ENCODE measurements at regions not wholly inside any gene's neighbourhood (a gene's known extent, or its start where the extent isn't known, plus 50 kb on each side); places are given as distances from the start of the nearest gene placed in this dataset.

DNA sequence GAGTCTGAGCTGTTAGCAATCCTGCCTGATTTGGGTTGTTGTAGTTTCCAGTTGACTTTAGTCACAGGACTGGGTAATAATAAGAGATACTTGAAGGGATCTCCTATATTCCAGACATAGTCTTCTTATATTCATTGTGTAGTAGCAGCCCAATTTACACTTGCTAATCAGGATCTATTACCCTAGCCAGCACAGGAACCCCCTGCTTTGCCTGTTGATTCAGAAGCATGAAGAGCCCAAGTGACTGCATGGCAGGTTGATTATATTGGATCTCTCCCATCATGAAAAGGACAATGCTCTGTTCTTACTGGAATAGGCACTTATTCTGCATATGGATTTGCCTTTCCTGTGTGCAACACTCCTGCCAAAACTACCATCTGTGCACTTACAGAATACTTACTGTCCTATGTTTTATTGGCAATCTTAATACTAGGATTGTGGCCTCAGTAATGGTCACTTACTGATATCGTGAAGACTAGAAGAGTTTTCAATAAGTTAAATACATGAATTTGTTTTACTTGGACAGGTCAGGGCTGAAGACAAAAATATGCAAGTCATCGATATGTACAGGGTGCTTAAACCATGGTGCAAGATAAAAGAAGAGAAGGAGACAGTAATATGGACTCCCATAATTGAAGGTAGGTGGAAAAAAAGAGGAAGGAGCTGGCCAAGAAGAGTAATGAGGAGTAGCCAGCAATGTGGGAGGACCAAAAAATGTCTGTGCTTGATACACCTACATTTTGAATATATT lies 304.1 kb downstream of the MCTP2 start:
- Histone ChIP-seq H3K27me3 (ENCODE audit: insufficient read depth, low read length, poor library complexity) (peaks cover 9% of the 10 kb centered on the region), H3K4me3 (ENCODE audit: low read depth in 1 of 2, low read length in 2 of 2) (no peak overlapping the region), H3K4me1 (ENCODE audit: insufficient read depth, low read length) (no peaks in the 10 kb centered on the region), H3K79me2 (ENCODE audit: insufficient read depth, low read length) (no peaks in the 10 kb centered on the region), H3K9ac (ENCODE audit: low read depth, low read length) (no peak overlapping the region), H3K9me3 (ENCODE audit: insufficient read depth, low read length, severe bottlenecking) (no peaks in the 10 kb centered on the region), H3K36me3 (ENCODE audit: insufficient read depth, low read length) (no peaks in the 10 kb centered on the region), H4K20me1 (ENCODE audit: insufficient read depth, low read length) (no peaks in the 10 kb centered on the region), H2AFZ (ENCODE audit: low read depth, low read length) (no peak overlapping the region), H3K27ac (ENCODE audit: low read length) (no peak overlapping the region), H3K4me2 (ENCODE audit: insufficient read depth, low read length) (no peak overlapping the region)
- ATAC-seq (ENCODE audit: insufficient read depth, low read depth) (no peak), DNase-seq (no peak)
- TF ChIP-seq EZH2 (IDR thresholded peaks at IDR 0.05; ENCODE audit: borderline replicate concordance, low read depth, low read length, severe bottlenecking): no peak
- TF ChIP-seq, protein P1, sequence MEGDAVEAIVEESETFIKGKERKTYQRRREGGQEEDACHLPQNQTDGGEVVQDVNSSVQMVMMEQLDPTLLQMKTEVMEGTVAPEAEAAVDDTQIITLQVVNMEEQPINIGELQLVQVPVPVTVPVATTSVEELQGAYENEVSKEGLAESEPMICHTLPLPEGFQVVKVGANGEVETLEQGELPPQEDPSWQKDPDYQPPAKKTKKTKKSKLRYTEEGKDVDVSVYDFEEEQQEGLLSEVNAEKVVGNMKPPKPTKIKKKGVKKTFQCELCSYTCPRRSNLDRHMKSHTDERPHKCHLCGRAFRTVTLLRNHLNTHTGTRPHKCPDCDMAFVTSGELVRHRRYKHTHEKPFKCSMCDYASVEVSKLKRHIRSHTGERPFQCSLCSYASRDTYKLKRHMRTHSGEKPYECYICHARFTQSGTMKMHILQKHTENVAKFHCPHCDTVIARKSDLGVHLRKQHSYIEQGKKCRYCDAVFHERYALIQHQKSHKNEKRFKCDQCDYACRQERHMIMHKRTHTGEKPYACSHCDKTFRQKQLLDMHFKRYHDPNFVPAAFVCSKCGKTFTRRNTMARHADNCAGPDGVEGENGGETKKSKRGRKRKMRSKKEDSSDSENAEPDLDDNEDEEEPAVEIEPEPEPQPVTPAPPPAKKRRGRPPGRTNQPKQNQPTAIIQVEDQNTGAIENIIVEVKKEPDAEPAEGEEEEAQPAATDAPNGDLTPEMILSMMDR (IDR thresholded peaks at IDR 0.05; ENCODE audit: borderline replicate concordance, extremely low read depth, low read length, poor library complexity, severe bottlenecking): no peak

DNA sequence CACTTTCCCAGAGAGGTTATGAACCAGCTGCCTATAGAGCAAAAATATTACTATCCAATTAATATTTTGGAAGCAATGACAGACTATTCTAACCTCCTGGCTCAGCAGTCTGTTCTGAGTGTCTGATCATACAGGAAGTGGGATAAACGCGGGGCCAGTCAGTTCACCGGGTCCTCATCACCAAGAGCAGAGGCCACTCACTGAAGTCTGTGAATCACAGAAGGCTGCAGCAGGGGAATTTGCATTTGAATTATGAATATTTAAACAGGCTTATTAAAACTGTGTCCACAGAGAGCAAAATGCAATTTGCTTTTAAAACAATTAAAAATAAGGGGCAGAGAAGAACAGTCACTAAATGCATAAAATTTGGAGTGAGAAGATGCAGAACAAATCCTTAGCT lies 305.2 kb downstream of the MCTP2 start:
- ATAC-seq (ENCODE audit: insufficient read depth, low read depth): no peak

DNA sequence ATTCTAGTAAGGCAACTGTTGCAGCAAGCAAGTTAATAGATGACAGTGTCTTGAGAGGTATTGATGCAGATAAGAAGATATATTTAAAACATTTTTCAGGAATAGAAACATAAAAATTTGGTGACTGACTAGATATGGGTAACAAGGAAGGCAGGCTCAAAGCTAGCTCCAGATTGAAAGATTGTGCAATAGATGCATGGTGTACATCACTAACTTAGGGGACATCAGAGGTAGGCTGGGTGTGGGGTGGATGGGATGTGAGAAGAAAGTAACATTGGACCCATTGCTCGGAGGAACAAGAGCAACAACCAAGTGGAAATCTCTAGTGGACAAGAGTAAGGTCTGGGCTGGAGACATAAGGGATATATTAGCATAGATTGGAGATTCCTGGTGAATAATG lies 306.9 kb downstream of the MCTP2 start:
- ATAC-seq (ENCODE audit: insufficient read depth, low read depth) (no peak), DNase-seq (no peak)
- H4K20me1 ChIP-seq (ENCODE audit: insufficient read depth, low read length): no peaks in the 10 kb centered on the region
- H3K79me2 ChIP-seq (ENCODE audit: insufficient read depth, low read length): no peaks in the 10 kb centered on the region
- no peaks in the 10 kb centered on the region for H3K36me3 ChIP-seq (ENCODE audit: insufficient read depth, low read length)
- no peak overlapping the region for H3K27ac ChIP-seq (ENCODE audit: low read length)
- H2AFZ ChIP-seq (ENCODE audit: low read depth, low read length): no peak overlapping the region
- H3K9ac ChIP-seq (ENCODE audit: low read depth, low read length): no peak overlapping the region
- no peak overlapping the region for H3K4me2 ChIP-seq (ENCODE audit: insufficient read depth, low read length)
- no peaks in the 10 kb centered on the region for H3K9me3 ChIP-seq (ENCODE audit: insufficient read depth, low read length, severe bottlenecking)
- no peak for TF ChIP-seq EZH2 (IDR thresholded peaks at IDR 0.05; ENCODE audit: borderline replicate concordance, low read depth, low read length, severe bottlenecking)
- TF ChIP-seq, protein P1 (IDR thresholded peaks at IDR 0.05; ENCODE audit: borderline replicate concordance, extremely low read depth, low read length, poor library complexity, severe bottlenecking): no peak
- H3K27me3 ChIP-seq (ENCODE audit: insufficient read depth, low read length, poor library complexity): peaks cover 5% of the 10 kb centered on the region
- no peaks in the 10 kb centered on the region for H3K4me1 ChIP-seq (ENCODE audit: insufficient read depth, low read length)
- H3K4me3 ChIP-seq (ENCODE audit: low read depth in 1 of 2, low read length in 2 of 2): no peak overlapping the region

More for the DNA sequence above, 305.2 kb downstream of the MCTP2 start:
- no peaks in the 10 kb centered on the region for H3K4me1 ChIP-seq (ENCODE audit: insufficient read depth, low read length)
- no peak for DNase-seq
- no peaks in the 10 kb centered on the region for H4K20me1 ChIP-seq (ENCODE audit: insufficient read depth, low read length)
- H3K27me3 ChIP-seq (ENCODE audit: insufficient read depth, low read length, poor library complexity): peaks cover 7% of the 10 kb centered on the region
- no peak overlapping the region for H3K4me2 ChIP-seq (ENCODE audit: insufficient read depth, low read length)
- TF ChIP-seq, protein P1 (IDR thresholded peaks at IDR 0.05; ENCODE audit: borderline replicate concordance, extremely low read depth, low read length, poor library complexity, severe bottlenecking): no peak
- TF ChIP-seq EZH2 (IDR thresholded peaks at IDR 0.05; ENCODE audit: borderline replicate concordance, low read depth, low read length, severe bottlenecking): no peak
- H3K27ac ChIP-seq (ENCODE audit: low read length): no peak overlapping the region
- H3K4me3 ChIP-seq (ENCODE audit: low read depth in 1 of 2, low read length in 2 of 2): no peak overlapping the region
- H2AFZ ChIP-seq (ENCODE audit: low read depth, low read length): no peak overlapping the region
- H3K36me3 ChIP-seq (ENCODE audit: insufficient read depth, low read length): no peaks in the 10 kb centered on the region
- no peak overlapping the region for H3K9ac ChIP-seq (ENCODE audit: low read depth, low read length)
- H3K9me3 ChIP-seq (ENCODE audit: insufficient read depth, low read length, severe bottlenecking): no peaks in the 10 kb centered on the region
- H3K79me2 ChIP-seq (ENCODE audit: insufficient read depth, low read length): no peaks in the 10 kb centered on the region
